ENCODE measurements at regions not wholly inside any gene's neighbourhood (a gene's known extent, or its start where the extent isn't known, plus 50 kb on each side); places are given as distances from the start of the nearest gene placed in this dataset.
A peak's percentile ranks its signal among the peaks of the same experiment; 100 is the strongest.

- TF ChIP-seq AR (CRISPR knock-in tag; IDR thresholded peaks at IDR 0.05) (no peak), SOX15 (CRISPR knock-in tag; IDR thresholded peaks at IDR 0.05) (no peak), SP1 (CRISPR knock-in tag; conservative IDR thresholded peaks at IDR 0.05) (no peak), IRF2 (CRISPR knock-in tag; IDR thresholded peaks at IDR 0.05; ENCODE audit: borderline replicate concordance, low read depth) (no peak), ZNF425 (CRISPR knock-in tag; conservative IDR thresholded peaks at IDR 0.05) (no peak), ETV6 (CRISPR knock-in tag; IDR thresholded peaks at IDR 0.05) (no peak), NR2C2 (CRISPR knock-in tag; IDR thresholded peaks at IDR 0.05) (no peak), HMGXB4 (CRISPR knock-in tag; IDR thresholded peaks at IDR 0.05) (no peak), ATF2 (CRISPR knock-in tag; IDR thresholded peaks at IDR 0.05; ENCODE audit: borderline replicate concordance, low read depth) (no peak), ZBTB43 (CRISPR knock-in tag; IDR thresholded peaks at IDR 0.05) (no peak), OVOL2 (CRISPR knock-in tag; IDR thresholded peaks at IDR 0.05; ENCODE audit: borderline replicate concordance) (no peak)
These were observed 184.3 kb downstream of the TBXT start (continued) for GRCh38 chr6:165983112-165984072.

- Mint-ChIP-seq H3K4me3 (no peak overlapping the region), H3K9me3 (no peaks in the 10 kb centered on the region)
- CTCF ChIA-PET, result interaction anchor here (0.6 kb wide), 1 partner anchor 207 kb away, joined by 4 read pairs; no protein-coding TSS in a partner anchor
These were observed 189.2 kb downstream of the TBXT start for GRCh38 chr6:165978476-165978875.

GRCh38 chr6:165976684-165977083 is 191.0 kb downstream of the TBXT start:
- Mint-ChIP-seq H3K9me3 (no peaks in the 10 kb centered on the region), H3K27me3 (ENCODE audit: low read depth) (peaks cover 15% of the 10 kb centered on the region), H3K27ac (no peak overlapping the region), H3K4me1 (peaks cover 16% of the 10 kb centered on the region), H3K36me3 (no peaks in the 10 kb centered on the region), H3K4me3 (no peak overlapping the region)
- CTCF ChIA-PET, result no interaction called here
- POLR2A ChIA-PET, result no interaction called here
- ATAC-seq, result peak; percentile 47
- no peak for DNase-seq (ENCODE audit: low spot score)
- TF ChIP-seq PREB (CRISPR knock-in tag; IDR thresholded peaks at IDR 0.05; ENCODE audit: borderline replicate concordance) (no peak), NFE2L1 (CRISPR knock-in tag; IDR thresholded peaks at IDR 0.05) (no peak), IRF2 (CRISPR knock-in tag; IDR thresholded peaks at IDR 0.05; ENCODE audit: borderline replicate concordance, low read depth) (no peak), ZSCAN18 (CRISPR knock-in tag; IDR thresholded peaks at IDR 0.05) (no peak), JUN (CRISPR knock-in tag; IDR thresholded peaks at IDR 0.05) (no peak), TEAD4 (CRISPR knock-in tag; IDR thresholded peaks at IDR 0.05) (no peak), JAZF1 (CRISPR knock-in tag; IDR thresholded peaks at IDR 0.05) (no peak), SMAD3 (CRISPR knock-in tag; IDR thresholded peaks at IDR 0.05; ENCODE audit: borderline replicate concordance) (no peak)

More at GRCh38 chr6:165978476-165978875, 189.2 kb downstream of the TBXT start:
- H3K27me3 Mint-ChIP-seq (ENCODE audit: low read depth), result peaks cover 31% of the 10 kb centered on the region
- TF ChIP-seq RORB (CRISPR knock-in tag; IDR thresholded peaks at IDR 0.05) (no peak), ZNF317 (CRISPR knock-in tag; IDR thresholded peaks at IDR 0.05; ENCODE audit: borderline replicate concordance, low read depth) (no peak)
- DNase-seq (ENCODE audit: low spot score) (no peak), ATAC-seq (no peak)
- no peaks in the 10 kb centered on the region for H3K36me3 Mint-ChIP-seq
- POLR2A ChIA-PET, result no interaction called here
- H3K4me1 Mint-ChIP-seq, result peaks cover 20% of the 10 kb centered on the region
- H3K27ac Mint-ChIP-seq, result no peak overlapping the region
